Hepatic stellate cell (primary cell): ENCODE measurements at regions not wholly inside any gene's neighbourhood (a gene's known extent, or its start where the extent isn't known, plus 50 kb on each side); places are given as distances from the start of the nearest gene placed in this dataset.
"Not testable (repeated sequence)": the region's sequence is repeated elsewhere in the genome, so short reads cannot be mapped to it uniquely, and the experiment has no call there.

Experiments
- DNase-seq: peaks from one replicate; pipeline ENCODE4 v3.0.0; 2011; ENCODE audit warnings: low spot score

DNA sequence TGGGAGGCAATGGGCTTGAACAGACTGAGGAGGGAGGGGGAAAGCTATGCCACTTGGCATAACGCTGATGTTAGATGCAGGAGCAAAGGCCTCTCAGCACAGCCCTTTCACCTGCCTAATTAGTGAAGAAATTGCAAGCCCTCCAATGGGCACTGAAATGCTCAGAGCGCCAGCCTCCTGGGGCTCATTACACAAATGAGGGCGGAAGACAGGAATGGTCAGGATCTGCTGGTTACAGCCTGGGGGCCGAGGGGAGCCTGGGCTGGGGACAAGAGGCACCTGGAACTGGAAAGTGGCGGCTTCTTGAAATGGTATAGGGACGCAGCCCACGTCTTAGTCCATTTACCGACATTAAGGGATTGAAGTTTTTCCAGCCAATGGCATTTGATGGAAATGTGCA lies 50.2 kb upstream of the PLET1 start:
- no peak for DNase-seq

DNA sequence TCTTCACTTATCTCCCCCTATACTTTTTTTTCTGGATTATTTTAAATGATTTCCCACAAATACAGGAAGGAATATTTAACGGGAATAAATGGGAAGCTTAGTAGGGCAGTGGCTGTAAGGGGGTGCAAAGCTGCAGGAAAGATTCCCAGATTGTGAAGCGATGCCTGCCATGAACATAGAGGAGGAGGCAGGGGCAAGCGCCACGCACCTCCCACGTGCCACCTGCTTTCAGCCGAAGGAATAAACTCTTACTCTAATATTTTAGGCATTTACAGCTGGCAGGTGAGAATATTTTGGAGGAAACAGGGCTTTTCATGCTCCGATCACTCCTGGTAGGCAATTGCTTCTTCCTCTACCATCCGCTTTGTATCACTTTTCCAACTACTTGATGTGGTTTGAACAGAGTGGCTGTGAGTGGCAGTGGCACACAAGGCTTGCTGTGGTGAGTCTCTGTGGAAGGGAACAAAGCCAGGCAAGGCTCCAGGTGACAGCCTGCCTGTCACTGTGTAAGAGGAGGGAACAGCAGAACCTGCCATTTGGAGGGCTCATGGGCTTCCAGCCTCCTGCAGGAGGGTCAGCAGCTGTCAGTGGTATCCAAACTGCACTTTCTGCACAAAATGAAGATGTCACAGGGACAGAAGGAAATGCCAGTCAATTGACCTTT lies 54.5 kb upstream of the PLET1 start:
- DNase-seq = no peak

DNA sequence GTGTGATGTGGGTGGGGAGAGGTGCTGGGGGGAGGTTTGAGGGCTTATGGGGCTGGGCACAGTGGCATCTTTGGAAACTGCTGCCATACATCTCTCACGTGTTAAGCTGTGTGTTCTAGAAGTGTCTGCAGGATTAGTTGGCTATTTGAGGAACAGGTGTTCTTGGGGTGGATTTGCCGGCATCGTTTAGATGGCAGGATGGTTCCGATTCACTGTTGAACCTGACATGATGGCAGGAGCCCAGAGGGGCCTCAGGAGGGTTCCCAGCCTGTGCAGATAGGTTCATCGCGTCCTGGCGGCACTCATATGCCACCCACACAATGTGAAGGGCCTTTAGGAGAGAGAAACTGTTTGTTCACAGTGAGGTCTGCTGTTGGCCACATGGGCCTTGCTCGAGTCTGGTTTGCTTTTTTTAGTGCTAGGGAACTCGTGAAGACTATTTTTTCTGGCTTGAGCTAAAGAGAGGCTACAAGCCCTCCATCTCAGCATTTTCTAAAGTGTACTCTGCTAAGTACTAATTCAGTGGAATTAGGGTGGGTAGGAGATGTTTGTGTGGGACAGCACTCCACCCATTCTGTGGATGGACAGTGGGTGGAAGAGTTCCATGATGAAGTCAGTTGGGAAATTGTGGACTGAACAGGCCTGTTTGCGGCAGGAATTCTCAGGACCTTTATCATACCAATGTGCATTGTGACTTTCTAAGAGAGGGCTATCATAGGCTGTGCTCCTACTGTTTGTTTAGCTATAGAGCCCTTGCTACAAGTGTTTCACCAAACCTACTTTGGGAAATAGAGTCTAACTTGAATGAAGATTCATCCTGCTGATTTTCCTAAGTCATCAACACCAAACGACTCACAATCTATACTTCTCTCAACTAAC lies 55.4 kb upstream of the PLET1 start:
- no peak for DNase-seq

DNA sequence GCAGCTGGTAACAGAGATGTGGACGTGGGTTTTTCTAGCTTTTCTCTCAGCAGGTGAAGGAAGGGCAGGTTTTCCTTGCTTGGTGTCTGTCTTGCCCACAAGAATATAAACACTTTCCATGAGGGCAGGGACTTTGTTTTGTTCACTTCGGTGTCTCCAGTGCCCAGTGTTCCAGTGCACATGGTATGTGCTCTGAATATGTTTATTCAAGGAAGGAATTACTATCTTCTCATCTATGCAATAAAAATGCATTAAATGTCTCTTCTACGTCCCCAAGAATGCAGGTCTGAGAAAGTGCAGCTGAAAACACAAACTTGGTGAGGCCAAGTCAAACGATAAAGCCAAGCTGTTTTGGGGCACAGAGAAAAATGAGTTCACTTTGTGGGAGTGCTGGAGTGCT lies 56.3 kb upstream of the PLET1 start:
- DNase-seq = no peak

DNA sequence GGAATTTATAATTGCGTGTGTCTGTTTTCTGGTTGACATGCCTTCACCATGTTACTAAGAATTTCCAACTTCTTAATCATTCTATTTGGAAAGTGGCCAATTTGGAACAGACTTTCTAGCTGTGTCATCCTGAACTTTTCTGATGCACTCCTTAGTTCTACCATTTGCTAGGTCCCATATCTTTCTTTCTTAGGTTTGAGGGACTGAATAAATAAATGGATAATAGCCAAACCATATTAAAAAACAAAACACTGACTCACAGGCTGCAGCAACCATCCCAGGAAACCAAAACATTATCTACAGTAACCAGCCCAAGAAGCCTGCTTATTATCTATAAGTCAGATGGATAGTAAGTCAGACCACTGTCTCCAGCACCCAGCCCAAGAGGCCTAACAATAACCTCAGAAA lies 57.5 kb upstream of the PLET1 start:
- peak; percentile 68 for DNase-seq

DNA sequence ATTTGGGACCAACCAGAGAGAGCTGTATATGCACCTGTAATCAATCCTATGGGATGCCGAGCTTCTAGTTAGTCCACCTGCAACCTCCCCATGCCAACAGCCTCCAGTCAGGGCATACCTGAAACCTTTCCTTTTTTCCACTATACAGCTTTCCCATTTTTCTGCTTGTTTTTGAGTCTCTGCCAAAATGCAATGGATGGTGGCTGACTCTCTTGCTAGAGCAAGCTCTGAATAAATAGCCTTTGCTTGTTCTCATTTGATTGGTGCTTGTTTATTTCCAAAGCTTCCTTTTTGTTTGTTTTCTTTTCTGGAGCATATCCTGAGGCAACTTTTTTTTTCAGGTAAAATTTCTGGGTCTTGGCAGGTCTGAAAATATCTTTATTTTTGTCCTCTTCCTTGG lies 58.0 kb upstream of the PLET1 start:
- DNase-seq = no peak

DNA sequence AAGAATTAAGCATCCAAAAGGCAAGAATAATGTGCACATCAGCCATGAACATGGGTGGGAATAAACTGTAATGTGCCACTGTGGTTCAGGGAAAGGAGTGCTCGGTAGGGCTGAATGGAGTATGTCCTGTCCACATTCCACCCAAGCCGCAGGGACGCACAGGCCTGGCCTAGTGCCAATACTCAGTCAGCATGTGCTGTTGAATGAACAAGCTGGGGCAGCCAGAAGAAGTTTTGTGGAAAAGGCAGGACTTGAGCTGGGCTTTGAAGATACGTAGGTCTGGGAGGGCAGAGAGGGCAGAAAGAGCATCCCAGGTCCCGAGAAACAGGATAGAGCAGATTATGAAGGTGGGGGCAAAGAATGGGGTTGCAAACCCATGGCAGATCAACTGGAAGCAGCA lies 60.0 kb upstream of the PLET1 start:
- DNase-seq = peak; percentile 46

DNA sequence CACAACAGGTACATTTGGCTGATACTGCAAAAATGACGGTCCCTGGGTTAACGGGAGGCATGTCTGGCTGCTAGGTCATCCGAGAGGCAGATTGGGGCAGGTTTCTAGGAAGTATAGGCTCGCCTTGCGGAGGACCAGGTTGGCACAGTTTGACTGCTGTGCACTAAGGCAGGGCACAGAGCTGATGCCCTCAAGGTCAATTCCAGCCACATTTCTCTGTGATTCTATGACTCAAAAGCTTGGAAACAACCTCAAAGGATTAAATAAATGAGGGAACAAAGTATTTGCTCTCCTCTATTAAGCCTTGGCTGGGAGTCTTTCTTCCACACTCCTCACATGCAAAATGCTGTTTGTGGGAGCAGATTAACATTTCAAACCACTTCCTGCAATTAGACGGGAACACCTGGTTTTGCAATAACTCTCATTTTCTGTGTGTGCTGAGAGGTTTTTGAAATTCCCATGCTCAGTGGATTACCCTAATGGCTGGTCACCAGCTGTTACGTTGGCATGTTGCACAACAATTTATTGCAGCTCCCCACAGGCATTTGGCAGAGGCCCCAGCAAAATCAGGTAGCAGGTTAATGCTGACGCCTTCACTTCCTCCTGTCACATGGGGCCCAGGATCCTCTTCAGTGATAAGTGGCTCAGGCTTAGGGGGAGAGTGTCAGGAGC lies 61.0 kb upstream of the PLET1 start:
- DNase-seq = no peak

DNA sequence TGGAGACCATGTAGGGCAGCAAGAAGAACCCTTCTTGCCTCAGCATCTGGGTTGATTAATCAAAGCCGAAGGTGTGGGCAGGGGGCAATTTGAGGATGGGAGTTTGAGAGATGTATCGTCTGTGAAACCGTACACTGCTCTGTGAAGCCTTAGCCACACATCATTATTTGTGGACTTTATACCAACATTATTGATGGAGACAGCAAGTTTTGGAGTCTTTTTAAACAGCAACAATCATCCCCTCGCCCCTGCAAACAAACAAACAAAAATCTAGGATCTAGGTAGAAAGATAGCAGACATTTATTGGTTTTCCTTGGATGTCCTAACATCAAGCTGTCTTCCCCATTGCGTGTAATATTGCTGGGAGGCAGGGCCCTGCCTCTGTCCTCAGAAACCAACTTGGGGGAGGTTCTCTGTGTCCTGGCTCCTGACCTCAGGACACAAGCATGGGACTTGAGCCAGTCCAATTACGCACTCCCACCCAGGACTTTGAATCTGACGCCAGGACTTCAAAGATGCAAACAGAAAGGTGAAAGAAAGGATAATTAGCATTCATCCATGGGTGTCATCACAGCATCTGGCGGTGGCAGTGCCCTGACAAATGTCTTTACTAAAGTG lies 61.6 kb upstream of the PLET1 start:
- no peak for DNase-seq

DNA sequence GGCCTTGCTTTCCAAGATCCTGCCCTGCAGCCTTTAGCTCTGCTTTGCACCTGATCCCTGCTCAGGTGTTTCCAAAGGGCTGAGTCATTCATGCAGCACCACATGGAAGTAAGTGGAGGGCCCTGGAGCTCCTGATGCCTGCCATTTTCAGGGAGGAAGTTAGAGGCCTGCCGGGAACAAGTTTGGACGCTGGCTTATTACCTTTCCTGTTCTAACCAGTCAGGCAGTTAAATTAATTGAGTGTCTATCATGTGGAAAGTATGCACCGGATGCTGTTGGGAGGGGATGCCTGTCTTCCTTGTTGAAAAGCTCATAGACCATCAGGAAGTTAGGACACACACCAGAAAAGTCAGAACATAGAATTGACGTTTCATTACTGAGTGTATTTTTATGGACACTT lies 73.7 kb upstream of the PLET1 start:
- DNase-seq = no peak

DNA sequence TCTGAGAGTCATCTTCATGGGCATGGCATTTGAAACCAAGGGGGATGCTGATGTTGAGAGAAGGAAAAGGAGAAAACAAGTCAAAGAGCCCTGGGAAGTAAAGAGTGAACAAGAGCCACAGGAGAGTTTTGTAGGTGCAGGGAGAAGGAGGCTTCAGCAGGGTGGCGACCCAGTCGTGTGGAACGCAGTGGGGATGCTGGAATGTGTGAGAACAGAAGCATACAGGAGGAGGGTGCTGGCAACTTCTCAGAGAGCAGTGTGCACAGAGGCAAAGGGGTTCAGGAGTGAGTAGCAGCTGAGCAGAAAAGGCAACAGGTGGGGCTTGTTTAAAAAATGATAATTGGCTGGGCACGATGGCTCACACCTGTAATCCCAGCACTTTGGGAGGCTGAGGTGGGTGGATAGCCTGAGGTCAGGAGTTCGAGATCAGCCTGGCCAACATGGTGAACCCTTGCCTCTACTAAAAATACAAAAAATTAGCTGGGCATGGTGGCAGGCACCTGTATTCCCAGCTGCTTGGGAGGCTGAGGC lies 75.8 kb upstream of the PLET1 start:
- DNase-seq = no peak

DNA sequence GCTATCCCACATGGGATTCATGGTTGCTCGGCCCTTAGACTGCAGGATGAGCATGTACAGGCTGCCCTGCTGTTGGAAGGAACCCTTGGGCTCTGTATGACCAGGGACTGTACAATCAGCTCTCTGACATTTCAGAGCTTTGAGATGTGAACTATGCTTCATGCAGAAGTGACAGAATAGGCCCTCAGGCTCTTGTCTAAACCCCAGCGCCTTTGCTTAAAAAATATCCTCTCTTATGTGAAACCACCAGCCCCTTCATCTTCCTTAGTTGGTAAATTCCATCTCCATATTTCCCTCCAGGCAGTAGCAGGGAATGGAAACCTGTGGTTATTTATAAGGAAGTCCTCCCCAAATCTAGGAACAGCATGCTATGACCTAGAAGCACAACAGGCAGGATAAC lies 78.9 kb upstream of the PLET1 start:
- DNase-seq = no peak

DNA sequence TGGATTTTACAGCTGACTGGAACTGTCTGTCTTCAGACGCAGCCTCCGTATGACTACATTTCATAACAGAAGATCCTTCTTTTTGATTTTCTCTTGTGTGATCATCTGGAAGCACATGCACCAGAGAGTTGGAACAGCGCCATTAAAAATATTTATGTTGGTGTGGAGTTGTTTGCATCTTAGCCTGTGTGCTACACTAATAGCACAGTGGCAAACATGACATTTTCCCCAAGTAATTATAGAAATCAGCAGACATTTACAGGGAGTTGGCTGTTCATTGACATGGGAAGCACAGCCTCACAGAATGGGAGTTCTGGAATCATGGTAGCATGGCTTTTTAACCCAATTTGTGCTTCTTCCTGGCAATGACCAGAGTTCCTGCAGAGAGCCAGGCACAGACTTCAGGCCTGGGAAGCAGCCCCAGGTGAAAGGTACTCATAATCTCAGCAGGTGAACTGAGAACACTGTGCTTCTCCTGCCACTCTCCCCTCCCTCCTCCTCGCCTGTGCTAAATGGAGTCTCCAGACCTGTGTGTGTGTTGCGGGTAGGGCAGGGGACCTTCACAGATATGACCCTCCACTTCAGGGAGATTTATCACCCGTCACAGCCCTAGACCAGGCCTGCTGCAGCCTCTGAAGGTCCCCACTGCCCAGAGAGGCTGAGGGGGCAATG lies 82.8 kb upstream of the PLET1 start:
- DNase-seq = no peak

DNA sequence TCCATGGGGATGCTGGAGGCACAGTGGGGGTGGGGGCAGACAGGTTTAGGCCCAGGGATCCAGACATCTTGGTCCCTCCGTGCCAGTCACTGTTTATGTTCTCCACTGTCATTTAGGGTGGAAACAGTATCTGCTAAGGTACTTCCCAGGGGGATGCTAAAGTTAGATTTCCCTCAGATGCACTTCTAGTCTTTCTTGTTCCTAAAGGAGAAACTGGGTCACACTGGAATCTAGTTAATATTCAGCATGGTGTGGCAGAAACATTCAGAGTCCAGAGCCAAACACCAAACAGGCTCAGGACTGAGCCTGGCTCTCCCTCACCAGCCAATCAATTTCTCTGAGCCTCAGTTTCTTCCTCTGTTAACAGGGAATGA lies 83.4 kb upstream of the PLET1 start:
- DNase-seq = no peak

DNA sequence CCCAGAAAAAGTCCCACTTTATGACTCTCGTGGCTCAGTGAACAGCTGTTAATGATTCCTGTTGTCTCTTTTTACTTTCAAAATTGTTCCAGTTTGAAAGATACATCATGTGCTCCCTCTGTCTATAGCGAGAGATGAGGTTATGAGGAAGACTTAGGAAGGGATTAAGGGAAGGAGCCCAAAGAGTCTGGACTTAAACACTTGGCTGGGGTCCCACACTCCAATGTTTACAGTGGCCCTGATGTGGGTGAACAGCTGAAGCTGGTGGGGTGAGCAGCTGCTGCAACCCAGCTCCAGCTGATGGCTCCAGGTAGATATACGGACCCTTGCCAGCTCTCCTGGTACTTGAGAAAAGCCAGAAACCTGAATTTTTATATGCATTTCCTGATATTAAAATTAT lies 84.5 kb upstream of the PLET1 start:
- DNase-seq = no peak

DNA sequence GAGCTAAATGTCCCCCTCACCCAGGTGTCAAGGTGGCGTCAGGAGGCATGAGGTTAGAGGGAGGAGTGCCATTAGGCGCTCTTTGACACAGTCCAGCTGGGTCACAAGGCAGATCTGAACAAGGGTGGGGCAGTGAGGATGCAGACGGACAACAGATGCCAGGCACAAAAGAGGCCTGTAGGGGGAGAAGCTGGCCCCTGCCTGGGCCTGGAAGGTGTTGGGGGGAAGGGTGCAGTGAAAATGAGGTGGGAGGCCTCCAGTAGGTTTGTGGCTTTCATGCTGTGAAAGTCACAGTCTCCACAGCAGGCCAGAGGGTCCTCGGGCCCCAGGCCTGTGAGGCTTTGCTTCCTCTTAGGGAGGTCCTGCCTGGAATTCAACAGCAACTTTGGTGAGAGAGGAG lies 85.0 kb upstream of the PLET1 start:
- DNase-seq = no peak

DNA sequence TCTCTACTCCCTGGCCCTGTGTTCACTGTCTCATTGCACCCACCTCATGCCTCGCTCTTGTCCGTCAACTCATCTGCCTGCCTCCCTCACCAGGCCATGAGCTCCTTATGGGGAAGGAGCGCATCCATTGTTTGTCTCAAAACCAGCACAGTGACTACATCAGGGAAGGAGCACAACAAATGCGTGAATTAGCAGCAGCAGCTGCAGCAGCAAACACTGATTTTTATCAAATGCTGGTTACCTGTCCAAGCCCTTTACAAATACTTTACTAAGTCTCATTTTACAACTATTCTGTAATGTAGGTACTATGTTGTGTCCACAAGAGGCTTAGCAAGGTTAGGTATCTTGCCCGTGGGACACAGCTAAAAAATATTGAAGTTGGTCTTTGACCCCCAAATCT lies 85.9 kb upstream of the PLET1 start:
- no peak for DNase-seq

DNA sequence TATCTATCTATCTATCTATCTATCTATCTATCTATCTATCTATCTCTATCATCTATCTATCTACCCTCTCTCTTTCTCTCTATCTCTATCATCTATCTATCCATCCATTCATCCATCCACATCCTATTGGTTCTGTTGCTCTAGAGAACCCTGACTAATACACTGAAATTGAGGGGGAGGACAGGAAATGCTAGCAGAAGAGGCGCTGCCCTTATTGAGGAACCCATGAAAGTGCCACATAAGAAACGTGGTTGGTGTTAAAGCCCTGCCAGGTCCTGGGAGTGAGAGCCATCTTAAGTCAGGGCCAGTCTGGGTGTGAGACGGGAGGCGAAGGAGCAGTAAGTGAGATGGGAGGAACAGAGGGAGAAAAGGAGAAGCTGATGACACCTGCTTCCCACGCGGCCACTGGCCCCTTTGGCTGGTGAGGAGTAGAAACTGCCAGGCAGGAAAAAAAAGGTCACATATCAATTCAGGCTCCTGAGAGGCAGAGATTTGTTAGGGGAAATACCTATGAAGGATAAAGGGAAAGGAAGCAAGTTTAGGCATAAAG lies 87.9 kb upstream of the PLET1 start:
- DNase-seq = no peak

DNA sequence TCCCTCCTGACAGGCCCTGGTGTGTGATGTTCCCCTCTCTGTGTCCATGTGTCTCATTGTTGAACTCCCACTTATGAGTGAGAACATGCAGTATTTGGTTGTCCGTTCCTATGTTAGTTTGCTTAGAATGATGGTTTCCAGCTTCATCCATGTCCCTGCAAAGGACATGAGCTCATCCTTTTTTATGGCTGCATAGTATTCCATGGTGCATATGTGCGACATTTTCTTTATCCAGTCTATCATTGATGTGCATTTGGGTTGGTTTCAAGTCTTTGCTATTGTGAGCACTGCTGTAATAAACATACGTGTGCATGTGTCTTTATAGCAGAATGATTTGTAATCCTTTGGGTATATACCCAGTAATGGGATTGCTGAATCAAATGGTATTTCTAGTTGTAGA lies 90.8 kb upstream of the PLET1 start:
- not testable (repeated sequence) for DNase-seq

DNA sequence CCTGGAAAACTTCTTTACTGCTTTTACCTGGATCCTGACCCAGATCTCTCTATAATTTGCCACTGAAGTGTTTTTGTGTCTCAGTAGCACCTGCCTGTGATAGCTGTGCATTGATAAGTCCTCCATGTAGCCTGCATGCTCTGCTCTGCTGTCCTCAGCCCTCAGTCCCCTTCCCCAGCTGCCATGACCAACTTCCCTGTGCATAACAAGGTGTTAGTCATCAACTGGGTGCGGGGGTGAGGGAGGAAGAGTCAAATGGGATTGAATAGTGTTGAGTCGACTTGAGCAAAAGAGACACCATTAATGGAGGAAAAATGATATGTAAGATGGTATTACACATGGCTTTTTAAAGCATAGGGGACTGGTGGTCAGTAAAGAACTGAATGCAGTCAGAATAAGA lies 92.2 kb upstream of the PLET1 start:
- no peak for DNase-seq

DNA sequence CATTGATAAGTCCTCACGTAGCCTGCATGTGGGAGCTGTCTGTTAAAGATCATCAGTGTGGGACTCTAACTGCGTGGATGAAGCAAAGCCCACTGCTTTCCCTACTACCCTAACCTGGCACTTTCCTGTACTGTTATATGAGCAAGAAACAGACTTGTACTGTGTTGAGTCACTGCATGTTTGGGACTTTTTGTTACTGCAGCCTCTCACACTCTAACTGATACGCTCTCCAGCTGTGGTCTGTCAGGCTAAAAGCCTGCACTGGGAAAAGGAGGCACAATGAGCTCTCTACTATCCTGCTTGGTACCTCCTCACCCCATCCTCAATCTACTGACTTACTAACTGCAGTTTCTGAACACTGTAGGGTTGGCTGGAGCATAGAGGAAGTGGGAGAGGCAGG lies 93.7 kb upstream of the PLET1 start:
- no peak for DNase-seq

DNA sequence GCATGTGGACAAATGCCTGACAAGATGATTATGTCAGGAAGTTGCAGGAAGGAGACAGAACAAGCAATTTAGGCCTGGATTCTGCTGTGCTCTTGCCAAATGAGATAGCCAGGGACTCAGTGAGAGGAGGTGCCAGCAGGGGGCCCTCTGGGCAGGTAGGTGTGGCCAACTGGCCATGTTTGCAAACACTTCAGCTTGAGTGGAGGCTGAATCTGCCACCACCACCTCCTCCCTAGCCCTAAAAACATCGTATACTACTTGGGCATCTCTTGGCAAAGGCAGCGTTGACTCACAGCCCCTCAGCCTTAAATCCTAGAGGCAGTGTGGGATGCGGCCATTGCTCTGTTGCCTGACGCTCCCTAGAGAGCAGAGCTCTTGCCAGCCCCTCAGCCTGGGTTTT lies 95.1 kb upstream of the PLET1 start:
- no peak for DNase-seq
